ENCODE measurements at regions not wholly inside any gene's neighbourhood (a gene's known extent, or its start where the extent isn't known, plus 50 kb on each side); places are given as distances from the start of the nearest gene placed in this dataset.

GRCh38 chr4:17283832-17284231 is 228.1 kb downstream of the QDPR start:
- TF ChIP-seq GATA2 (IDR thresholded peaks at IDR 0.05; ENCODE audit: low read depth, low read length) (no peak), GATA3 (IDR thresholded peaks at IDR 0.05; ENCODE audit: low read depth, low read length) (no peak)
